ENCODE measurements at regions not wholly inside any gene's neighbourhood (a gene's known extent, or its start where the extent isn't known, plus 50 kb on each side); places are given as distances from the start of the nearest gene placed in this dataset.

DNA sequence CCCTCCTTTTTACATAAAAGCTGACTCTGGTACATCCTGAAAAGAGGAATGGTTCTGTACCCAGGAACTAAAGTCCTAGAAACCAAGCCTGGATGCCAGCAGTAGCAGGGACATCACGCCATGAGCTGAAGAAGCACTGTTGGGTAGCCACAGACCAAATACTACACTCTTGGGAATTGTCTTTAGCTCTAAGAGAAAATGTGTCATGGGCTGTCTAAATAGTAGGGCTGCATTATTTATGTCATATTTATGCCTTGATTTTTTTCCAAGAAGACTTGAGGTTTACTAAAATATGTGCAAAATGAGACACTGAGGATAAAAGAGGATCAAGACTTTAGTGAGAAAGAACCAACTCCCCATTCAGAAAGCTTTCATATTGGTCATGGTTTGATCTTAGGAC lies 213.6 kb downstream of the RAB38 start:
- Histone ChIP-seq H3K4me1 (no peaks in the 10 kb centered on the region), H3K9me3 (no peaks in the 10 kb centered on the region), H3K4me3 (no peak overlapping the region), H3K27me3 (ENCODE audit: low read depth) (no peaks in the 10 kb centered on the region), H3K36me3 (no peaks in the 10 kb centered on the region), H3K27ac (no peak overlapping the region)
- DNase-seq: no peak
- no peak for ATAC-seq
- TF ChIP-seq, protein P1, sequence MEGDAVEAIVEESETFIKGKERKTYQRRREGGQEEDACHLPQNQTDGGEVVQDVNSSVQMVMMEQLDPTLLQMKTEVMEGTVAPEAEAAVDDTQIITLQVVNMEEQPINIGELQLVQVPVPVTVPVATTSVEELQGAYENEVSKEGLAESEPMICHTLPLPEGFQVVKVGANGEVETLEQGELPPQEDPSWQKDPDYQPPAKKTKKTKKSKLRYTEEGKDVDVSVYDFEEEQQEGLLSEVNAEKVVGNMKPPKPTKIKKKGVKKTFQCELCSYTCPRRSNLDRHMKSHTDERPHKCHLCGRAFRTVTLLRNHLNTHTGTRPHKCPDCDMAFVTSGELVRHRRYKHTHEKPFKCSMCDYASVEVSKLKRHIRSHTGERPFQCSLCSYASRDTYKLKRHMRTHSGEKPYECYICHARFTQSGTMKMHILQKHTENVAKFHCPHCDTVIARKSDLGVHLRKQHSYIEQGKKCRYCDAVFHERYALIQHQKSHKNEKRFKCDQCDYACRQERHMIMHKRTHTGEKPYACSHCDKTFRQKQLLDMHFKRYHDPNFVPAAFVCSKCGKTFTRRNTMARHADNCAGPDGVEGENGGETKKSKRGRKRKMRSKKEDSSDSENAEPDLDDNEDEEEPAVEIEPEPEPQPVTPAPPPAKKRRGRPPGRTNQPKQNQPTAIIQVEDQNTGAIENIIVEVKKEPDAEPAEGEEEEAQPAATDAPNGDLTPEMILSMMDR (IDR thresholded peaks at IDR 0.05): no peak
- intact Hi-C loops (cut with DNase I): no loop called here

GRCh38 chr11:87957961-87958360 lies 217.3 kb downstream of the RAB38 start:
- TF ChIP-seq, protein P1 (IDR thresholded peaks at IDR 0.05): no peak
- DNase-seq (no peak), ATAC-seq (no peak)
- Histone ChIP-seq H3K27ac (no peak overlapping the region), H3K4me1 (no peaks in the 10 kb centered on the region), H3K4me3 (no peak overlapping the region), H3K36me3 (no peaks in the 10 kb centered on the region), H3K27me3 (ENCODE audit: low read depth) (no peaks in the 10 kb centered on the region), H3K9me3 (no peaks in the 10 kb centered on the region)
- intact Hi-C loops (cut with DNase I): no loop called here

GRCh38 chr11:87954476-87954875 lies 220.8 kb downstream of the RAB38 start:
- intact Hi-C loops (cut with DNase I): no loop called here
- Histone ChIP-seq H3K9me3 (no peaks in the 10 kb centered on the region), H3K4me1 (no peaks in the 10 kb centered on the region), H3K36me3 (no peaks in the 10 kb centered on the region), H3K27me3 (ENCODE audit: low read depth) (no peaks in the 10 kb centered on the region), H3K27ac (no peak overlapping the region), H3K4me3 (no peak overlapping the region)
- TF ChIP-seq, protein P1 (IDR thresholded peaks at IDR 0.05): no peak
- no peak for DNase-seq
- no peak for ATAC-seq

DNA sequence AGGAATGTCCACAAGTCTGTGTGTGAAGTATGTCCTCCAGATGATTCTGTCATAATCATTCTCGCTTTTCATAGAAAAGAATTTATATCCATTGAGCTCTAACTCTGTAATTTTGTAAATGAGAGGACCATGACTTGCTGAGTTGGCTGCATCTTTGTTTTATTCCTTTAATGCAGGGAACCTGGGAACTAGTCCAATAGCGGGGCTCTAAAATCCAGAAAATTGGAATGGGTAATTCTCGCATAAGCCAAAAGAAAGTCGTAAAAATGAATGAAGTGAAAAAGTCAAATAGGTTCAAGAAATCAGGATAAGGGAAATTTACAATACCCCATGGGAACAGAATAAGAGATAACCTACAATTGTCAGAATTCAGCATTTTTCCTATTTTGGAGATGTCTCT lies 232.5 kb downstream of the RAB38 start:
- DNase-seq (no peak), ATAC-seq (no peak)
- intact Hi-C loops (cut with DNase I): no loop called here
- no peaks in the 10 kb centered on the region for H3K9me3 ChIP-seq
- no peaks in the 10 kb centered on the region for H3K4me1 ChIP-seq
- TF ChIP-seq, protein P1 (IDR thresholded peaks at IDR 0.05): no peak
- no peaks in the 10 kb centered on the region for H3K27me3 ChIP-seq (ENCODE audit: low read depth)
- H3K4me3 ChIP-seq: no peak overlapping the region
- no peak overlapping the region for H3K27ac ChIP-seq
- H3K36me3 ChIP-seq: no peaks in the 10 kb centered on the region

GRCh38 chr11:87934182-87934581 lies 241.1 kb downstream of the RAB38 start:
- no peak for DNase-seq

More at GRCh38 chr11:87934182-87934581, 241.1 kb downstream of the RAB38 start:
- Histone ChIP-seq H3K27me3 (ENCODE audit: low read depth) (no peaks in the 10 kb centered on the region), H3K4me3 (no peak overlapping the region), H3K36me3 (no peaks in the 10 kb centered on the region), H3K9me3 (no peaks in the 10 kb centered on the region), H3K4me1 (no peaks in the 10 kb centered on the region), H3K27ac (no peak overlapping the region)
- no peak for ATAC-seq
- TF ChIP-seq, protein P1 (IDR thresholded peaks at IDR 0.05): no peak
- intact Hi-C loops (cut with DNase I): no loop called here
